ENCODE measurements at regions not wholly inside any gene's neighbourhood (a gene's known extent, or its start where the extent isn't known, plus 50 kb on each side); places are given as distances from the start of the nearest gene placed in this dataset.

GRCh38 chr10:43802988-43803696 lies 154.5 kb upstream of the ZNF32 start:
- DNase-seq = no peak

- no peak for DNase-seq
These were observed 152.9 kb upstream of the ZNF32 start for GRCh38 chr10:43801626-43802025.

GRCh38 chr10:43801140-43801539 lies 152.5 kb upstream of the ZNF32 start:
- no peak for DNase-seq

GRCh38 chr10:43796781-43797180 lies 148.1 kb upstream of the ZNF32 start:
- DNase-seq = no peak

GRCh38 chr10:43795639-43796038 lies 147.0 kb upstream of the ZNF32 start:
- DNase-seq = no peak

GRCh38 chr10:43795093-43795492 lies 146.4 kb upstream of the ZNF32 start:
- no peak for DNase-seq

- DNase-seq = no peak
These were observed 145.6 kb upstream of the ZNF32 start for GRCh38 chr10:43794181-43794815.

- DNase-seq = no peak
These were observed 145.0 kb upstream of the ZNF32 start for GRCh38 chr10:43793704-43794103.

- DNase-seq = no peak
These were observed 141.5 kb upstream of the ZNF32 start for GRCh38 chr10:43790147-43790546.

GRCh38 chr10:43785252-43785651 lies 136.6 kb upstream of the ZNF32 start:
- no peak for DNase-seq

- no peak for DNase-seq
These were observed 134.1 kb upstream of the ZNF32 start for GRCh38 chr10:43782814-43783213.

GRCh38 chr10:43781480-43782361 lies 133.0 kb upstream of the ZNF32 start:
- no peak for DNase-seq

GRCh38 chr10:43778571-43778970 lies 129.9 kb upstream of the ZNF32 start:
- no peak for DNase-seq

- no peak for DNase-seq
These were observed 126.7 kb upstream of the ZNF32 start for GRCh38 chr10:43775384-43775783.

- no peak for DNase-seq
These were observed 125.6 kb upstream of the ZNF32 start for GRCh38 chr10:43774234-43774769.

GRCh38 chr10:43773736-43774135 lies 125.1 kb upstream of the ZNF32 start:
- DNase-seq = no peak

GRCh38 chr10:43772171-43772570 lies 123.5 kb upstream of the ZNF32 start:
- DNase-seq = no peak

GRCh38 chr10:43771675-43772074 lies 123.0 kb upstream of the ZNF32 start:
- no peak for DNase-seq

- no peak for DNase-seq
These were observed 116.8 kb upstream of the ZNF32 start for GRCh38 chr10:43765516-43765915.

- no peak for DNase-seq
These were observed 115.2 kb upstream of the ZNF32 start for GRCh38 chr10:43763846-43764245.

- no peak for DNase-seq
These were observed 111.8 kb upstream of the ZNF32 start for GRCh38 chr10:43760514-43760913.

- DNase-seq = no peak
These were observed 110.5 kb upstream of the ZNF32 start for GRCh38 chr10:43759216-43759615.

GRCh38 chr10:43756341-43756740 lies 107.7 kb upstream of the ZNF32 start:
- DNase-seq = no peak

Data from activated gamma-delta T cell treated with Interleukin-2 at 50 U/mL for 16 hours (primary cell).